NCI-H1930 (cell line): ENCODE measurements at regions not wholly inside any gene's neighbourhood (a gene's known extent, or its start where the extent isn't known, plus 50 kb on each side); places are given as distances from the start of the nearest gene placed in this dataset.
"Not testable (repeated sequence)": the region's sequence is repeated elsewhere in the genome, so short reads cannot be mapped to it uniquely, and the experiment has no call there.

Experiments
- DNase-seq, 2 experiments: peaks; one replicate each; lab custom pipeline; 2025; lab: John Stamatoyannopoulos, UW

- no peak for DNase-seq
Observed at GRCh38 chr12:107826276-107826675, 51.8 kb downstream of the ASCL4 start.

GRCh38 chr12:107829271-107829670 lies 54.8 kb downstream of the ASCL4 start:
- no peak for DNase-seq

GRCh38 chr12:107832441-107832840 lies 57.9 kb downstream of the ASCL4 start:
- DNase-seq = no peak

GRCh38 chr12:107840186-107840585 lies 65.7 kb downstream of the ASCL4 start:
- DNase-seq = no peak

- no peak for DNase-seq
Observed at GRCh38 chr12:107843351-107844311, 69.1 kb downstream of the ASCL4 start.

GRCh38 chr12:107844312-107844921 lies 69.9 kb downstream of the ASCL4 start:
- DNase-seq = no peak

GRCh38 chr12:107845226-107845979 lies 70.9 kb downstream of the ASCL4 start:
- no peak for DNase-seq

GRCh38 chr12:107845980-107846659 lies 71.6 kb downstream of the ASCL4 start:
- no peak for DNase-seq

- DNase-seq = no peak
Observed at GRCh38 chr12:107847430-107847829, 72.9 kb downstream of the ASCL4 start.

GRCh38 chr12:107847830-107848229 lies 73.3 kb downstream of the ASCL4 start:
- no peak for DNase-seq

- no peak for DNase-seq
Observed at GRCh38 chr12:107853479-107853878, 79.0 kb downstream of the ASCL4 start.

GRCh38 chr12:107855471-107855870 lies 81.0 kb downstream of the ASCL4 start:
- no peak for DNase-seq

GRCh38 chr12:107856096-107856495 lies 81.6 kb downstream of the ASCL4 start:
- no peak for DNase-seq

- DNase-seq = no peak
Observed at GRCh38 chr12:107857191-107857590, 82.7 kb downstream of the ASCL4 start.

- DNase-seq = no peak
Observed at GRCh38 chr12:107859367-107859766, 84.9 kb downstream of the ASCL4 start.

- DNase-seq = no peak
Observed at GRCh38 chr12:107864235-107864634, 89.7 kb downstream of the ASCL4 start.

- not testable (repeated sequence) for DNase-seq
Observed at GRCh38 chr12:107864727-107865126, 90.2 kb downstream of the ASCL4 start.

GRCh38 chr12:107873223-107873622 lies 98.7 kb downstream of the ASCL4 start:
- no peak for DNase-seq

GRCh38 chr12:107875786-107876185 lies 101.3 kb downstream of the ASCL4 start:
- no peak for DNase-seq

- peak; percentile 28 to 47 for DNase-seq
Observed at GRCh38 chr12:107884769-107885694, 110.5 kb downstream of the ASCL4 start.

GRCh38 chr12:107888789-107889188 lies 114.3 kb downstream of the ASCL4 start:
- no peak for DNase-seq
